Activated CD4-positive, alpha-beta memory T cell treated with anti-CD3 and anti-CD28 coated beads for 36 hours (primary cell): ENCODE measurements at regions not wholly inside any gene's neighbourhood (a gene's known extent, or its start where the extent isn't known, plus 50 kb on each side); places are given as distances from the start of the nearest gene placed in this dataset.

Source experiments
- CTCF ChIA-PET: fragments of 350-600 bp; sonication (Branson Sonifier 250); formaldehyde crosslinking; loops from one replicate; lab custom pipeline; 2021; ENCODE audit warnings: antibody characterized with exemption, inconsistent platforms; lab: Charles Lee
- POLR2A ChIA-PET: fragments of 350-600 bp; sonication (Branson Sonifier 250); formaldehyde crosslinking; loops from one replicate; lab custom pipeline; 2021; ENCODE audit warnings: antibody characterized with exemption; lab: Charles Lee
- DNase-seq: peaks from one replicate; pipeline ENCODE4 v3.0.0-alpha.2; 2020
- H3K27ac Mint-ChIP-seq: one replicate; pipeline ENCODE4 v1.8.0; 2021; ENCODE audit warnings: mixed read lengths
- H3K27me3 Mint-ChIP-seq: one replicate; pipeline ENCODE4 v1.8.0; 2021; ENCODE audit warnings: mixed read lengths
- H3K36me3 Mint-ChIP-seq: one replicate; pipeline ENCODE4 v1.8.0; 2021; ENCODE audit warnings: mixed read lengths
- H3K4me1 Mint-ChIP-seq: one replicate; pipeline ENCODE4 v1.8.0; 2021; ENCODE audit warnings: low read depth, mixed read lengths
- H3K4me3 Mint-ChIP-seq: one replicate; pipeline ENCODE4 v1.8.0; 2021; ENCODE audit warnings: mild to moderate bottlenecking, mixed read lengths
- H3K9me3 Mint-ChIP-seq: one replicate; pipeline ENCODE4 v1.8.0; 2021; ENCODE audit warnings: mixed read lengths
- intact Hi-C: fragments of 100-400 bp; cut with micrococcal nuclease; formaldehyde crosslinking; loops from one replicate; pipeline ENCODE4 v1.15.1; 2023

GRCh38 chr21:36583591-36583990 is 103.7 kb upstream of the CLDN14 start:
- ChIA-PET POLR2A (no interaction called here), CTCF (interaction anchor here (0.7 kb wide), 1 partner anchor 24 kb away, joined by 3 read pairs; no protein-coding TSS in a partner anchor)
- peaks cover 5% of the 10 kb centered on the region for H3K27me3 Mint-ChIP-seq
- no peak overlapping the region for H3K4me3 Mint-ChIP-seq
- intact Hi-C loops = no loop called here
- H3K27ac Mint-ChIP-seq = no peak overlapping the region
- H3K9me3 Mint-ChIP-seq = no peaks in the 10 kb centered on the region
- no peaks in the 10 kb centered on the region for H3K4me1 Mint-ChIP-seq
- DNase-seq = no peak
- no peaks in the 10 kb centered on the region for H3K36me3 Mint-ChIP-seq

GRCh38 chr21:36584980-36585940 is 105.3 kb upstream of the CLDN14 start:
- no peaks in the 10 kb centered on the region for H3K4me1 Mint-ChIP-seq
- H3K9me3 Mint-ChIP-seq = no peaks in the 10 kb centered on the region
- no peak overlapping the region for H3K27ac Mint-ChIP-seq
- POLR2A ChIA-PET = no interaction called here
- peaks cover 5% of the 10 kb centered on the region for H3K27me3 Mint-ChIP-seq
- CTCF ChIA-PET = interaction anchor here (0.9 to 2.4 kb wide), 6 partner anchors 9 to 163 kb away, joined by 3 to 8 read pairs (median 4); no protein-coding TSS in a partner anchor
- H3K36me3 Mint-ChIP-seq = no peaks in the 10 kb centered on the region
- H3K4me3 Mint-ChIP-seq = no peak overlapping the region
- peak; percentile 33 for DNase-seq
- intact Hi-C loops = no loop called here

GRCh38 chr21:36587388-36587787 is 107.5 kb upstream of the CLDN14 start:
- Mint-ChIP-seq H3K4me3 (no peak overlapping the region), H3K9me3 (no peaks in the 10 kb centered on the region), H3K27me3 (peaks cover 2% of the 10 kb centered on the region), H3K36me3 (no peaks in the 10 kb centered on the region), H3K27ac (no peak overlapping the region), H3K4me1 (no peaks in the 10 kb centered on the region)
- ChIA-PET POLR2A (no interaction called here), CTCF (interaction anchor here (1.0 kb wide), 1 partner anchor 167 kb away, joined by 3 read pairs; no protein-coding TSS in a partner anchor)
- intact Hi-C loops = no loop called here
- no peak for DNase-seq

GRCh38 chr21:36589352-36589971 is 109.5 kb upstream of the SIM2 start:
- intact Hi-C loops = loop anchor here (1.0 kb wide), 2 partner anchors 85 to 169 kb away; no protein-coding TSS in a partner anchor
- no peak overlapping the region for H3K4me3 Mint-ChIP-seq
- H3K27ac Mint-ChIP-seq = no peak overlapping the region
- H3K27me3 Mint-ChIP-seq = peaks cover 1% of the 10 kb centered on the region
- DNase-seq = peak; percentile 48
- H3K36me3 Mint-ChIP-seq = no peaks in the 10 kb centered on the region
- ChIA-PET CTCF (no interaction called here), POLR2A (no interaction called here)
- H3K4me1 Mint-ChIP-seq = no peaks in the 10 kb centered on the region
- no peaks in the 10 kb centered on the region for H3K9me3 Mint-ChIP-seq

- H3K9me3 Mint-ChIP-seq = no peaks in the 10 kb centered on the region
- intact Hi-C loops = no loop called here
- CTCF ChIA-PET = interaction anchor here (1.1 kb wide), 1 partner anchor 13 kb away, joined by 3 read pairs; no protein-coding TSS in a partner anchor
- H3K4me1 Mint-ChIP-seq = no peaks in the 10 kb centered on the region
- no peak for DNase-seq
- POLR2A ChIA-PET = no interaction called here
- H3K27ac Mint-ChIP-seq = no peak overlapping the region
- no peak overlapping the region for H3K4me3 Mint-ChIP-seq
- peaks cover 4% of the 10 kb centered on the region for H3K27me3 Mint-ChIP-seq
- H3K36me3 Mint-ChIP-seq = no peaks in the 10 kb centered on the region
These were observed 107.5 kb upstream of the SIM2 start for GRCh38 chr21:36591326-36591970.

GRCh38 chr21:36596174-36596573 is 102.7 kb upstream of the SIM2 start:
- Mint-ChIP-seq H3K9me3 (peaks cover 2% of the 10 kb centered on the region), H3K36me3 (no peaks in the 10 kb centered on the region), H3K27me3 (peaks cover 10% of the 10 kb centered on the region), H3K4me1 (no peaks in the 10 kb centered on the region), H3K27ac (no peak overlapping the region), H3K4me3 (no peak overlapping the region)
- intact Hi-C loops = no loop called here
- CTCF ChIA-PET = interaction anchor here (1.9 to 2.1 kb wide), 2 partner anchors 10 to 35 kb away, joined by 7 to 8 read pairs; no protein-coding TSS in a partner anchor
- DNase-seq = no peak
- POLR2A ChIA-PET = no interaction called here

GRCh38 chr21:36601362-36601761 is 97.6 kb upstream of the SIM2 start:
- no peaks in the 10 kb centered on the region for H3K36me3 Mint-ChIP-seq

GRCh38 chr21:36602735-36603134 is 96.2 kb upstream of the SIM2 start:
- peaks cover 2% of the 10 kb centered on the region for H3K9me3 Mint-ChIP-seq
- intact Hi-C loops = no loop called here
- no peak for DNase-seq
- CTCF ChIA-PET = no interaction called here
- H3K27ac Mint-ChIP-seq = no peak overlapping the region
- H3K4me1 Mint-ChIP-seq = peaks cover 7% of the 10 kb centered on the region
- no peaks in the 10 kb centered on the region for H3K36me3 Mint-ChIP-seq
- no peak overlapping the region for H3K4me3 Mint-ChIP-seq
- peaks cover 6% of the 10 kb centered on the region for H3K27me3 Mint-ChIP-seq
- POLR2A ChIA-PET = no interaction called here

More at GRCh38 chr21:36601362-36601761, 97.6 kb upstream of the SIM2 start:
- no peak for DNase-seq
- POLR2A ChIA-PET = no interaction called here
- H3K4me1 Mint-ChIP-seq = peaks cover 7% of the 10 kb centered on the region
- intact Hi-C loops = no loop called here
- CTCF ChIA-PET = no interaction called here
- peaks cover 7% of the 10 kb centered on the region for H3K27me3 Mint-ChIP-seq
- no peak overlapping the region for H3K4me3 Mint-ChIP-seq
- H3K9me3 Mint-ChIP-seq = peaks cover 2% of the 10 kb centered on the region
- H3K27ac Mint-ChIP-seq = no peak overlapping the region

- no peak for DNase-seq
- no peaks in the 10 kb centered on the region for H3K36me3 Mint-ChIP-seq
- peaks cover 7% of the 10 kb centered on the region for H3K4me1 Mint-ChIP-seq
- no peak overlapping the region for H3K4me3 Mint-ChIP-seq
- CTCF ChIA-PET = no interaction called here
- intact Hi-C loops = no loop called here
- POLR2A ChIA-PET = no interaction called here
- H3K27me3 Mint-ChIP-seq = peaks cover 4% of the 10 kb centered on the region
- no peak overlapping the region for H3K27ac Mint-ChIP-seq
- peaks cover 2% of the 10 kb centered on the region for H3K9me3 Mint-ChIP-seq
These were observed 95.7 kb upstream of the SIM2 start for GRCh38 chr21:36603221-36603620.

GRCh38 chr21:36605426-36605825 is 93.5 kb upstream of the SIM2 start:
- CTCF ChIA-PET = no interaction called here
- intact Hi-C loops = no loop called here
- no peak overlapping the region for H3K4me3 Mint-ChIP-seq
- H3K9me3 Mint-ChIP-seq = peaks cover 4% of the 10 kb centered on the region
- no peaks in the 10 kb centered on the region for H3K36me3 Mint-ChIP-seq
- peaks cover 7% of the 10 kb centered on the region for H3K4me1 Mint-ChIP-seq
- H3K27me3 Mint-ChIP-seq = peaks cover 1% of the 10 kb centered on the region
- DNase-seq = no peak
- POLR2A ChIA-PET = no interaction called here
- H3K27ac Mint-ChIP-seq = no peak overlapping the region

- Mint-ChIP-seq H3K27ac (no peak overlapping the region), H3K4me3 (no peak overlapping the region), H3K4me1 (peaks cover 7% of the 10 kb centered on the region), H3K36me3 (no peaks in the 10 kb centered on the region), H3K27me3 (peaks cover 4% of the 10 kb centered on the region), H3K9me3 (peaks cover 4% of the 10 kb centered on the region)
- ChIA-PET CTCF (no interaction called here), POLR2A (no interaction called here)
- DNase-seq = no peak
- intact Hi-C loops = no loop called here
These were observed 92.5 kb upstream of the SIM2 start for GRCh38 chr21:36606287-36606982.
